LHCN-M2 (cell line): ENCODE measurements at regions not wholly inside any gene's neighbourhood (a gene's known extent, or its start where the extent isn't known, plus 50 kb on each side); places are given as distances from the start of the nearest gene placed in this dataset.
A peak's percentile ranks its signal among the peaks of the same experiment; 100 is the strongest.
"Not testable (repeated sequence)": the region's sequence is repeated elsewhere in the genome, so short reads cannot be mapped to it uniquely, and the experiment has no call there.

Source experiments
- DNase-seq: peaks from one replicate; pipeline ENCODE4 v3.0.0-alpha.2; 2012; ENCODE audit warnings: low read depth

DNA sequence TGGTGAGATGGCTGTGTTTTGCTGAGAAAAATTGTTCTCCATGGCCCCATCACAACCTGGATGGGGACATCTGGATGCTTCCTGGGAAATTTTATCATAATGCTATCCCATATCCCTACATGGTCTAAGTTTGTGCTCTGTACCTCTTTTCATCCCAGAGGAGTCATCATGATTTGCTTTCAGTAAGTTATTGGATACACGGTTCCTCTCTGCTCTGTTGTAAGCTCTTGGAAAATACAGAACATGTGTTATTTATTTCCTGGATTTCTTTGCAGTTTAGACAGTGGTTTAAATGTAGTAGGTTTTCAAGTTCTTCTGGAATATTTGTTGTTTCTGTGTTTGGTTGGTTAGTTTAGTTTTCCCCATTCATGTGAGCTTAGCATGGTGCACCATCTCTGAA is 129.2 kb upstream of the ECI2 start:
- DNase-seq = no peak

DNA sequence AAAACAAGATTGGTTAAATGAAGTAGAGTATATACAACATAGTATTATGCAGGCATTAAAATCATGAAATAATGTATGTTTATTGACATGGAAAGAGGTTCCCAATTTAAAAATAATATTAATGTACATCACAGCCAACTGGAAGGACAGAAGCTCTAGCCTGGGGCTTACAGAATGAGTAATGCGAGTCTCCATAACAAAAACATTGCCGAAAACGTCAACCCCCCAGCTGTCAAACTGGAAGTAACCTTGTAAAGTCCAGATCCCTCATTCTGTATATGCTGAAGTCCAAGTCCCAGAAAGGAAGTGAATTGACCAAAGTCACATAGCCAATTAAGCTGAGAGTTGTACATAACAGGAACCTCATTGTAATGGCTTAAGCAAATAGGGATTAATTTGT is 128.7 kb upstream of the ECI2 start:
- DNase-seq = no peak

DNA sequence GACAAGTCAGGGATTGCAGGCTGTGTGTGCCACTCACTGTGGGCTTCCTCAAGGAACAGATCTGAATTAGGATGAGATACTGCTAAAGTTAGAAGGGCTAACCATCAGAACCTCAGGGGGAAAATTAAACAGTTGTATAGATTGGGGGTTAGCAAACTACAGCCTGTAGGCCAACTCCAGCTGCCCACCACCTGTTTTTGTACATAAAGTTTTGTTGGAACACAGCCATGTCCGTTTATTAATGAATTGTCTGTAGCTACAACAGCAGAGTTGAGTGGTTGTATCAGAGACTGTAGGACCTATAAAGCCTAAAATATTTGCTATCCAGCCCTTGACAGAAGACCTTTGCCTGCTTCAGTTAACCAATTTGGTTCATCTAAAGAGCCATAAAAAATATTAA is 127.2 kb upstream of the ECI2 start:
- peak; percentile 19 for DNase-seq

DNA sequence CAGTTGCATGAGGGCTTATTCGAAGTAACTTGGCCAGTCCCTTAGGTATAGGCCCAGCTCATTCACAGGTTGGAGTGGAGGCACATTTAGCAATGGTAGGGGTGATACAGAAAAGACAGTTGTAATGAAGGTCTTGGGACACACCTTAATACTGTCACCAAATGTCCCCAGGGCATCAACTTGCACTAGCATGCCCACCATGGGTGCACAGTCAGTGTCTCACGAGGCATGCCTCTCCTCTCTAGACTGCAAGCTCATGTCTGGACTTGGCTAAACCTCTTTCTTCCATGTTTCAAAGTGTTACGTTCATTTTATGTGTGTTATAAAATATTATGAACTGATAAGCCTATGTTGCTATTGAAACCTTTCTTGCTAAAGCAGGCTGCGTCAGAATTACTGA is 124.0 kb upstream of the ECI2 start:
- DNase-seq = no peak

DNA sequence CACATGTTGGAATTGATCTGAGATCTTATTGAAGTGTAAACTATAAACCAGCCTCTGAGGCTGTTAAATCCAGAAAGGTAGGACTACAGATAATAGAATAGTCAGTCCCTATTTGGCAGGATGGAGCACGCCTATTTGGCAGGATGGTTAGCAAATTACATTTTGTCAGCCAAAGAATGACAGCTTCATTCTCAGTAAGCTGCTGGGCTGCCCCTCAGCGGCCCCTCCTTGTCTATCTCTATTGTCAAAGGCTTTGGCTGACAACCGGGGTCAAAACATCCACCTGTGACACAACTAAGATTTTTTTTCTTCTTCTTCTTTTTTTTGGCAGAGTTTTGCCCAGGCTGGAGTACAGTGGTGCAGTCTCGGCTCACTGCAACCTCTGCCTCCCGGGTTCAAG is 123.4 kb upstream of the ECI2 start:
- DNase-seq = no peak

DNA sequence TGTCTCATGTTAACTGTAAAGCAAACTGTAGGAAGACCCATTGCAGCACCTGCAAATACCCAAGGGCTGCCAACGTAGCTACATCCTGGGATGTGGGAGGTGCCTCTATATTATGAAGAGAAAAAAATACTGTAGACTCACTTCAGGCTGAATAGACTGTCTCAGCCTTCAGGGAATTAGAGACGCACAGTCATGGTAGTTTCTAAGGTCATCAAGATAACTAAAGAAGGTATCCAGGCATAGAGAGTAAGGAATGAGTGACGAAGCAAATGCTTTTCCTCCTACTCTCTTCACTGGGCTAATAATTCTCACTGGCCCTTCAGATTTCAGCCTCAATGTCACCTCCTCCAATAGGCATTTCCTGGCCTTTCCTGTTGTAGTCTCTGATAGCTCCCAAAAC is 121.6 kb upstream of the ECI2 start:
- no peak for DNase-seq

DNA sequence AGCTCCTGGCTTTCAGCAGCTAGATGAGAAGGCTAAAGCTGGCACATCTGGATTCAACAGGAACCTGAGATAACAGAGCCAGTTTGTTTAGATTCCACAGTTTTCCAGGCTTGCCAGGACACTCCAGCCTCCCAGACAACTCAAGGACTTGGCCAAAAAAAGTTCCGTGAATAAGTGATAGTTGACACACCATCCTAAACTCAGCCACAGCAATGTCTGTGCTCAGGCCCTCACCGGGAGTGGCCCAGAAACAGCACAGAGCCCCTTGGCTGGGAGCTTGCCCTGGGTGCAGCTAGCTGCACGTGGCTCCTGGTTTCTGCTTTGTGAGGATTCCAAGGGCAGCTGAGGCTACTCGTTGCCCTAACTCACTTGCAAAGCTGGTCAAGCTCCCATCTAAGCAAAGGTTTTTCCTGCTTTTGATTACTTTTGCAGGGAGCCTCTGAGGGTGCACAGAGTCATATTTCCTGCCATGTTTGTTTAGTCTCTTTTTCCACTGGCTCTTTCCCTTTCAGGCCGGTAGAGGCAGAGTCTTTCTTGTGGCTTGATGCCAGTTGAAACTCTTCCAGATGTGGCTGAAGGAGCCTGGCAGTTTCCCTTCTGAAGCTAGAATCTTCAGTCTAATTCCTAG is 118.3 kb upstream of the ECI2 start:
- DNase-seq = peak; percentile 22

DNA sequence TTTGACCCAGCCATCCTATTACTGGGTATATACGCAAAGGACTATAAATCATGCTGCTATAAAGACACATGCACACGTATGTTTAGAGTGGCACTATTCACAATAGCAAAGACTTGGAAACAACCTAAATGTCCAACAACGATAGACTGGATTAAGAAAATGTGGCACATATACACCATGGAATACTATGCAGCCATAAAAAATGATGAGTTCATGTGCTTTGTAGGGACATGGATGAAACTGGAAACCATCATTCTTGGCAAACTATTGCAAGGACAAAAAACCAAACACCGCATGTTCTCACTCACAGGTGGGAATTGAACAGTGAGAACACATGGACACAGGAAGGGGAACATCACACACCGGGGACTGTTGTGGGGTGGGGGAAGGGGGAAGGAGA is 117.1 kb upstream of the ECI2 start:
- not testable (repeated sequence) for DNase-seq

DNA sequence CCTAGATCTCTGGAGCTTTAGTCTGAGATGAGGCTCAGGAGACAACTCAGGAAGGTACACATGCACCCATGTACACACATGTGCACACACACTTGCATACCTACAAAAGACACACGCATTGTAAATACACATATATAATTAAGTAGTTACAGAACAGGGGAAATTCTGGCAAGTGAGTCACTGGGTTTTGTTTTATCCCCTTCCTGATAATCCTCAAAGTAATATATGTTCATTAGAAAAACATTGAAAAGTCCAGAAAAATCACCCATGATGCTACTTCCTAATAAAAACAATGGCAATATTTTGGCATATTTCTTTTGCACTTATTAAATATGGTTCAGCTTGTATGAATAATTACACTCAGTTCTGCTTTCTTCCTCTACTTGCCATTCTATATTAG is 115.3 kb upstream of the ECI2 start:
- no peak for DNase-seq

DNA sequence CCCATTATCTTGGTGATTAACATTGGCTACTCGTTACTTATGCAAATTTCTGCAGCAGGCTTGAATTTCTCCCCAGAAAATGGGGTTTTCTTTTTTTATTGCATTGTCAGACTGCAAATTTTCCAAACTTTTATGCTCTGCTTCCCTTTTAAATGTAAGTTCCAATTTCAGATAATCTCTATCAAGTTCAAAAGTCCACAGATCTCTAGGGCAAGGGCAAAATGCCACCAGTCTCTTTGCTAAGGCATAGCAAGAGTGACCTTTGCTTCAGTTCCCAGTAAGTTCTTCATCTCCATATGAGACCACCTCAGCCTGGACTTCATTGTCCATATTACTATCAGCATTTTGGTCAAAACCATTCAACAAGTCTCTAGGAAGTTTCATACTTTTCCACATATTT is 108.5 kb upstream of the ECI2 start:
- DNase-seq = not testable (repeated sequence)

DNA sequence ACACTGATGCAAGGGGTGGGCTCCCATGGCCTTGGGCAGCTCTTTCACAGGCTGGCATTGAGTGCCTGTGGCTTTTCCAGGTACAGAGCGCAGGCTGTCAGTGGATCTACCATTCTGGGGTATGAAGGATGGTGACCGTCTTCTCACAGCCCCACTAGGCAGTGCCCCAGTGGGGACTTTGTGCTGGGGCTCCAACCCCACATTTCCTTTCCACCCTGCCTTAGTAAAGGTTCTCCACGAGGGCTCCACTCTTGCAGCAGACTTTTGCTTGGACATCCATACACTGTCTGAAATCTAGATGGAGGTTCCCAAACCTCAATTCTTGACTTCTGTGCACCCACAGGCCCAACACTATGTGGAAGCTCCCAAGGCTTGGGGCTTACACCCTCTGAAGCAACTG is 107.9 kb upstream of the ECI2 start:
- DNase-seq = no peak

DNA sequence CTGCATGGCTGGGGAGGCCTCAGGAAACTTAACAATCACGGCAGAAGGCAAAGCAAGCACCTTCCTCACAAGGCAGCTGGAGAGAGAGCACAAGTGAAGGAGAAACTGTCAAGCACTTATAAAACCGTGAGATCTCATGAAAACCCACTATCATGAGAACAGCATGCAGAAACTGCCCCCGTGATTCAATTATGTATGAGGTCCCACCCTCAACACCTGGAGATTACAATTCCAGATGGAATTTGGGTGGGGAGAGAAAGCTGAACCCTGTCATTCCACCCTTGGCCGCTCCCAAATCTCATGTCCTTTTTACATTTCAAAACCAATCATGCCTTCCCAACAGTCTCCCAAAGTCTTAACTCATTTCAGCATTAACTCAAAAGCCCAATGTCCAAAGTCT is 107.2 kb upstream of the ECI2 start:
- DNase-seq = no peak

DNA sequence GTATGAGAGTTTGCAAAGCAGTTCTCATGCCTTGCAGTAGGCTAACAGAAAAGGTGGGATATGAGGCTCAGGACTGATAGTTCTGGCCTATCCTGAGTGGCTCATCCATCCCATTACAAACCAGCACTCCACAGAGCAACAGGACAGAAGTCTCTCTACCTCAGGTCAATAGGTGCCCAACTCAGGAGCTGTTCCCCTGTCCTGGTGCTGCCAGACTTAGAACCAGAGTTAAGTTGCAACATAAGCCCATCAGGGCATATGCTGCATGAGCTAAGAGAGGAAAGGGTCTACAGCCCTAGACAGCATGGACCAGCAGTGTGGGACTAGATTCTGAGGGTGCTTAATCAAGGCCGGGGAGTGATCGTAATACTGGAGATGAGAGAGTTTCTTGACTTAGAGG is 104.8 kb upstream of the ECI2 start:
- no peak for DNase-seq

DNA sequence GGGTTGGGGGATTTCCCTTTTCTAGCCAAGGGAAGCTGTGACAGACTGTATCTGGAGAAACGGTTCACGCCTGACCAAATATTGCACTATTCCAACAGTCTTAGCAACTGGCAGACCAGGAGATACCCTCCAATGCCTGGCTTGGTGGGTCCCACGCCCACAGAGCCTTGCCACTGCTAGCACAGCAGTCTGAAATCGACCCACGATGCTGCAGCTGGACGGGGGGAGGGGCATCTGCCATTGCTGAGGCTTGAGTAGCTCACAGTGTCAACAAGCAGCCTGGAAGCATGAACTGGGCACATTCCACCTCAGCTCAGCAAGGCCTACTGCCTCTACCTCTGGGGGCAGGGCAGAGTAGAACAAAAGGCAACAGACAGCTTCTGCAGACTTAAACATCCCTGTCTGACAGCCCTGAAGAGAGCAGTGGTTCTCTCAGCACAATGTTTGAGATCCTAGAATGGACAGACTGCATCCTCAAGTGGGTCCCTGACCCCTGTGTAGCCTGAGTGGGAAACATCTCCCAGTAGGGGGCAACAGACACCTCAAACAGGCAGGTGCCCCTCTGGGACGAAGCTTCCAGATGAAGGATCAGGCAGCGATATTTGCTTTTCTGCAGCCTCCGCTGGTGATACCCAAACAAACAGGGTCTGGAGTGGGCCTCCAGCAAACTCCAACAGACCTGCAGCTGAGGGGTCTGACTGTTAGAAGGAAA is 89.9 kb upstream of the ECI2 start:
- DNase-seq = no peak

DNA sequence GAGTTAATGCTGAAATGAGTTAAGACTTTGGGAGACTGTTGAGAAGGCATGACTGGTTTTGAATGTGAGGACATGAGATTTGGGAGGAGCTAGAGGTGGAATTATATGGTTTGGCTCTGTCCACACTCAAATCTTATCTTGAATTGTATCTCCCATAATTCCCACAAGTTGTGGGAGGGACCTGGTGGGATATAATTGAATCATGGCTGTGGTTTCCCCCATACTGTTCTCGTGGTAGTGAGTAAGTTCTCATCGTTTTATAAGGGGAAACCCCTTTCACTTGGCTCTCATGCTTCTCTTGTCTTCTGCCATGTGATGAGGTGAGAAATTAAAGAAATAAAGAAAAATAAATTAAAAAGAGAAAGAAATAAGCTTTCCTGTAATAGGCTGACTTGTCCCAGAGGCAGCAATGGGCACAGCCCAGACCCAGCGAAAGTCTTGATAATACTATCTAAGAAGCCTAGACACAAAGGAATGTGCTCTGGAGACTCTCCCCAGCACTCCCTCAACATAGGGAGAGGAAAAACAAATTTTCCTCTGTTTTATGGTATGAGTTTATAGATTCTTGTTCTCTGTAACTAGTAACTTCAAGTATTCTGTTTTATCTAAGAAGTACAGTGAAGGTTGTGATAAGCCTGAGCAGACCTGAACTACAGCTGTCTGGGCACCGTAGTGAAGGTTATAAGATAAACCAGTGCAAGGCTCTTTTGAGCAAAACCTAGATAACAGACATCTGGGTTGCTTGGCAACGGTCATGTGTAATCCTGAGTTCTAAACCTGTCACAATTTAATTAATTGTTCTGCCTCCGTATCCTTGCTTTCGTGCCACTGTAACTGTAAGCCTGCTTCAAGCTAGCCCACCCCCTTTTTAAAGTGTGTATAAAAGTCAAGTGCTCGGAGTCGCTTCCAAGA is 88.9 kb upstream of the ECI2 start:
- no peak for DNase-seq

DNA sequence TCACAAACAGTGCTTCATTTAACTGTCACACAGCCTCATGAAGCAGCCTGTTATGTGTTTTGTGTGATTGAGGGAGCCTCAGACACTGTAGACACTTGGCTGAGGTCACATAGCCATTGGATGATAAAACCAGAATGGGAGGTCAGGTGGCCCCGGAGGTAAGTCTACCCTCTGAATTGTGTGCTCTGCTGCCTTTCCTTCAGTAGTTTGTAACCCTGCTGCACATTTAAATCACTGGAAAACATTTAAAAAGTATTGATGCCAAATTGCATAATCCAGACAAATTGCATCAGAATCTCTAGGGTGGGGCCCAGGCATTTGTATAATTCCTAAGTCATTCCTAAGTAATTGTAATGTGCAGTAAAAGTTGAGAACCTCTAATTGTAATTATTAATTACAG is 85.2 kb upstream of the ECI2 start:
- no peak for DNase-seq

DNA sequence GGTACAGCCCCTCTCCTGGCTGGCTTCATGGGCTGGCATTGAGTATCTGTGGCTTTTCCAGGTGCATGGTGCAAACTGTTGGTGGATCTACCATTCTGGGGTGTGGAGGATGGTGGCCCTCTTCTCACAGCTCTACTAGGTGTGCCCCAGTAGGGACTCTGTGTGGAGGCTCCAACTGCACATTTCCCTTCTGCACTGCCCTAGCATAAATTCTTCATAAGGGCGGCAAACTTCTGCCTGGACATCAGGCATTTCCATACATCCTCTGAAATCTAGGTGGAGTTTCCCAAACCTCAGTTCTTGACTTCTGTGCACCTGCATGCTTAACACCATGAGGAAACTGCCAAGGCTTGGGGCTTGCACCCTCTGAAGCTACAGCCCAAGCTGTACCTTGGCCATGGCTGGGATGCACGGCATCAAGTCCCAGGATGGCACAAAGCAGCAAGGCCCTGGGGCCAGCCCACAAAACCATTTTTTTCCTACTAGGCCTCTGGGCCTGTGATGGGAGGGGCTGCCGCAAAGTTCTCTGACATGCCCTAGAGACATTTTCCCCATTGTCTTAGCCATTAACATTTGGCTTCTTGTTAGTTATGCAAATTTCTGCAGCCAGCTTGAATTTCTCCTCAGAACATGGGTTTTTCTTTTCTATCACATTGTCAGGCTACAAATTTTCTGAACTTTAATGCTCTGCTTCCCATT is 83.4 kb upstream of the ECI2 start:
- DNase-seq = not testable (repeated sequence)

DNA sequence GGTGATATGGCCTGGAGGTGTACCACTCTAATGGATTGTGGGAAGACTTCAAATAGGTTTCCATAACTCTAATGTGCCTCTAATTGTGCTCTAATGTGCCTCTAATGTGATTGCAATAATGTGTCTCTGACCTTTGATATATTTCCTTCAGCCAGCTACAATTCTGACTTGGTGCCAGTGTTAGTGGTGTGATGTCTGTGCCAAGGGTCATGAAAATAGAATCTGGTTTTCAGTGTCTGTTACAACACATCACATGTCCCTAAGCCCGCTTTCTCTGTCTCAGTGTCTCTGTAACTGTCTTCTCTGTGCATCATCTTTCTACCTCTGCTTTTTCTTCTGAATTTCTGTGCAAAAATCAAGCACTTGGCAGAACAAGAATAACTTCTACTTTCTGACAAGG is 77.2 kb upstream of the ECI2 start:
- no peak for DNase-seq

DNA sequence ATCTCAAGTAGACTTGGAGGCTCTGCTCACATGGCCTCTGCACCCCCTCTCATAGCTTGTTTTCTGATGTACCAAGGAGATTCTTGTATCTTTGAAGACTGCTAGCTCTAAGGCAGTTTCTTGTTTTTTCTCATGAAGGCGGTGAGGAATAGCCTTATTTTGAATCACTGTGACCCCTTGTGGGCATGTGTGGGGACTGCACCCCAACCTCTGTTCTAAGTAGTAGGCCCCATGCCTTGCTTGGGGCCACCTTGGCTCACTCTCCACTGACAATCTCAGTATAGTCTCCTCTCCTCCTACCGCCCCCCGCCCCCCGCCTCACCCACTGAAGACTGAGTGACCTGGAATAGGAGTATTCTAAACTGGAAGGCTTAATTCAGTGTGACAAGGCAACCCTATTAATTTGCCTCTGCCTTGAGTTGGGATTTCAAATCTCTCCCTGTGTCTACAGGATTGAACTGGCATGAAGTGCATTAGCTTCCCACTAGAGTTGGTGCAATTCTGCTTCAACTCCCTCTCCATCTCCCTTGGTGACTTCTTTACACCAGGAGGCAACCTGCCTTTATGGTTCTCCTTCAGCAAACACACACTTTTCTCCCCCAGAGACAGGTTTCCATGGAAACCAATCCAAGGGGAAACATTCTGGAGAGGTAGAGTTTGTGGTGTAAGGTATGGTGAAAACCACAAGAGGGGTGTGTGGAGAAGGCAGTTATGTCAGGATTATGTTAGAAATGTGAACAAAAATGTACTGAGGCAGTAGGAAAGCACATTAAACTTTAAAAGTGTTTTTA is 75.4 kb upstream of the ECI2 start:
- peak; percentile 44 for DNase-seq

DNA sequence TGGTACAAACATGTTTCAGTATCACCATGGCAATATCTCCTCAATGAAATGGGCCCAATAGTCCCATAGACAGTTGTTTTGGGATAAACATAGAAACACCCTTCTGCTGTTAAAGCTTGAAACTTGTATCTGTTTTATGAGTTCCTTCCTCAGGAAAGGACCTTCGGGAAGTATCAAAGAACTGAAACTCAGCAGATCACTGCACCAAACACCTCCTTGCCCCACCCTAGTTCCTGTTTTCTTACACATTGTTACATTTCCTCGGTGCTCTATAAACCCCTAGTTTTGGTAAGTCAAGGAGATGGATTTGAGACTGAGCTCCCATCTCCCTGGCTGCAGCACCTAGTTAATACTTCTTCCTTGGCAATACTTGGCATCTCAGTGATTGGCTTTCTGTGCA is 73.8 kb upstream of the ECI2 start:
- no peak for DNase-seq

DNA sequence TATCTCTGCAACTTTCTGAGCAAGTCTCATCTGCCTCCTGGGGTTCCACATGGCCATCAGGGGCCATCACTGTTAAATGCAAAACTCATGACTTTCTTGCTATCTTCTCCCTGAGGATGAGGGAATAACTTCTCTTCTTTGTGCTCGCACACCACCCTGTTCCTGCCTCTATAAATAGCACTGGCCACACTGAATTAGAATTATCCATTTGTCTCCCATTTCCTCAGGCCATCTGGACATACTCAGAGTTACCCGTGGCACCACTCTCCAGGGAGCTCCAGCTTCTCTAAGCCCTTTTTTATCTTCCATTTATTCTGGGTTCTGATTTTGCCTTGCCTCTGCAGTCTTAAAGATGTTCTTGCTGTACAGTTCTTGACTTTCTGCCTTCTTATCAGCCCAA is 72.8 kb upstream of the ECI2 start:
- DNase-seq = no peak
